ENCODE measurements at regions not wholly inside any gene's neighbourhood (a gene's known extent, or its start where the extent isn't known, plus 50 kb on each side); places are given as distances from the start of the nearest gene placed in this dataset.

DNA sequence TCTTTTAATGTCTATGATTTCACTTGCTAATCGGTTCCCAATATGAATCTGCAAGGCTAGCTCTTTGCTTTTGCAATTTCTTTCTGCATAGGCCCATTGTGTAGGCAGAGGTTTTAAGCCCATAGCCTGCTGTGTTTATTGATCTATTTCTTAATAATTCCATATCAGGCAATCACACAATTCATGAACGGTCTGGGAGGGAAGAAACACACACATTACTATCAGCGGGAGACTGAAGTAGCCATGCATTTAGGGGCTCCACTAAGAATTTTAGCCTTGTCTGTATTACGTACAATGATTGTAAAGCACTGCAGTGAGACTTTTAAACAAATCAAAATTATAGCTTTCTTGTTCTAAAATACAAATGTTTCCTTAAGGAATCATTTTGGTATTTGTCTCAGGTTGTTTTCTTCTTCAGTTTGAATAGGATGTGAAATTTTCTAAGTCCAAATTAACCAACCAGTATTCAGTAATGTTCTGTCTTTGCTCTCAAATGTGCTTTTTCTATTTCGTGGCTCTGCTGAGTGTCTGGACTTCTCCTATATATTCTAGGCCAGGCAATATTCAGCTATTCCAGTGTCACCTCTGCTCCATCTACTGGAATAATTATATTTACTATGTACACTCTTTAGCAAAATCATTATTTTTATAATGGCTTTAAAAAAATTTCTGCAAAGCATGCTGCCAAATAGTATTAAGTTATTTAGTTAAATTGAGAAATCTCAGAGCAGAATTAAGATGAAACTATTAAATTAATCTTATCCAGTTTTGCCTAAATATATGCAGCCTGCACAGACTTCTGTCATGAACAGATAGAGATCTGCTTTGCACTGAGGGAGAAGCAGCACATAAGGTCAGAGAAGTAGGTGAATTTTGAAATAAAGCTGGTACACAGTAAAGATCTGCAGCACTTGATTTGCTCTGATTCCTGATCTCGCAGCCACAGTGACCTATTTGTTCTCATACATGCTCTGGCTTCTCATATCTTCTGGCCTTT, 103.0 kb upstream of the NAALADL2 start:
- no peak overlapping the region for H3K4me3 ChIP-seq (ENCODE audit: low read depth in 1 of 3, low read length in 3 of 3)
- no peaks in the 10 kb centered on the region for H3K36me3 ChIP-seq (ENCODE audit: control insufficient read depth in 3 of 3, insufficient read depth in 2 of 3, low read depth in 1 of 3, low read length in 3 of 3)
- no peaks in the 10 kb centered on the region for H3K27me3 ChIP-seq (ENCODE audit: control insufficient read depth in 3 of 3, insufficient read depth in 3 of 3, low read length in 3 of 3)
- no peak for FAIRE-seq
- DNase-seq: no peak
- WGBS, 3 donors: 82 to 83% (median 82%) methylated on average over 6 of the region's 6 CpGs
- H3K27ac ChIP-seq (ENCODE audit: low read depth in 1 of 3, low read length in 2 of 3): no peak overlapping the region
- peaks cover 0 to 5% of the 10 kb centered on the region in 2 donors for H3K9me3 ChIP-seq (ENCODE audit: control insufficient read depth in 2 of 2, insufficient read depth in 1 of 2, low read depth in 1 of 2, low read length in 1 of 2)
- H3K4me1 ChIP-seq (ENCODE audit: control insufficient read depth in 3 of 3, insufficient read depth in 2 of 3, low read depth in 1 of 3, low read length in 2 of 3): no peaks in the 10 kb centered on the region

DNA sequence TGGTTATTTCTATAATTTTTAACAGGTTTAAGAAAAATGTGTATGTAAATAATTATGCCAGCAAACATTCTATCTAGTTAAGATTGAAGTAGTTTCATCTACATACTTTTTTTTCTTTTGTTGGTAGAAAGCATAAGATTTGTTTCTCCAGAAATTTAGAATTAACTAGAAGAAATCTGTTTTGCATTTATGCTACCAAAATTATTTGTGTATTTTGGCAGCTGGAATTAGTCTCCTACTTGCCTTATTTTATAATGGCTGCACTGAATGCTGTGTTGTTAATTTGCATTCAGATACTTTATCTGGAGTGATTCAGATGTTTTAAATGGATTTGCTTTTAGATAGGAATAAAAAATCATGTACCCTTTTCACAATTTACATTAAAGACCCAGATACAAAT, 100.2 kb upstream of the NAALADL2 start:
- Histone ChIP-seq H3K27ac (ENCODE audit: low read depth in 1 of 3, low read length in 2 of 3) (no peak overlapping the region), H3K4me1 (ENCODE audit: control insufficient read depth in 3 of 3, insufficient read depth in 2 of 3, low read depth in 1 of 3, low read length in 2 of 3) (no peaks in the 10 kb centered on the region), H3K36me3 (ENCODE audit: control insufficient read depth in 3 of 3, insufficient read depth in 2 of 3, low read depth in 1 of 3, low read length in 3 of 3) (no peaks in the 10 kb centered on the region), H3K4me3 (ENCODE audit: low read depth in 1 of 3, low read length in 3 of 3) (no peak overlapping the region), H3K27me3 (ENCODE audit: control insufficient read depth in 3 of 3, insufficient read depth in 3 of 3, low read length in 3 of 3) (no peaks in the 10 kb centered on the region), H3K9me3 (ENCODE audit: control insufficient read depth in 2 of 2, insufficient read depth in 1 of 2, low read depth in 1 of 2, low read length in 1 of 2) (no peaks in the 10 kb centered on the region)
- no peak for FAIRE-seq
- DNase-seq: no peak

DNA sequence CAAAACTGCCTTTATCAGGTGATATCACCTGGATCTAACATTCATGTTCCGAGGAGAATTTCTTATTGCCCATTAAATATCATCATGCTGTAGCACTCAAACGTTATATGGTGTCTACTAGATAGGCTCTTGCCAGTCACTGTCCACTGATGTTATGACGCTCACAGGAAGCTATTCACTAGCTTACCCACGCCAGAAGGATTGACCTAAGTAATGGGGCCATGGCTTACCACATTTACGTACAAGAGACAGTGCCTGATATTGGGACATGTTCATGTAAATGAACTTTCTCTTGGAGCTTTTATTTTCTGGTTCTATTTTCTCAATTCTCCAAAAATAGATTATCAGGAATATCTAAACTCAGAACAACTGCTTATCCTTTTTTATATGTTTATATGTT, 91.7 kb upstream of the NAALADL2 start:
- Histone ChIP-seq H3K27ac (ENCODE audit: low read depth in 1 of 3, low read length in 2 of 3) (no peak overlapping the region), H3K9me3 (ENCODE audit: control insufficient read depth in 2 of 2, insufficient read depth in 1 of 2, low read depth in 1 of 2, low read length in 1 of 2) (no peaks in the 10 kb centered on the region), H3K36me3 (ENCODE audit: control insufficient read depth in 3 of 3, insufficient read depth in 2 of 3, low read depth in 1 of 3, low read length in 3 of 3) (no peaks in the 10 kb centered on the region), H3K4me3 (ENCODE audit: low read depth in 1 of 3, low read length in 3 of 3) (no peak overlapping the region), H3K27me3 (ENCODE audit: control insufficient read depth in 3 of 3, insufficient read depth in 3 of 3, low read length in 3 of 3) (no peaks in the 10 kb centered on the region), H3K4me1 (ENCODE audit: control insufficient read depth in 3 of 3, insufficient read depth in 2 of 3, low read depth in 1 of 3, low read length in 2 of 3) (no peaks in the 10 kb centered on the region)
- 65 to 85% (median 69%) methylated on average over 5 of the region's 5 CpGs for WGBS, 3 donors
- peak; percentile 61 for FAIRE-seq
- no peak for DNase-seq

DNA sequence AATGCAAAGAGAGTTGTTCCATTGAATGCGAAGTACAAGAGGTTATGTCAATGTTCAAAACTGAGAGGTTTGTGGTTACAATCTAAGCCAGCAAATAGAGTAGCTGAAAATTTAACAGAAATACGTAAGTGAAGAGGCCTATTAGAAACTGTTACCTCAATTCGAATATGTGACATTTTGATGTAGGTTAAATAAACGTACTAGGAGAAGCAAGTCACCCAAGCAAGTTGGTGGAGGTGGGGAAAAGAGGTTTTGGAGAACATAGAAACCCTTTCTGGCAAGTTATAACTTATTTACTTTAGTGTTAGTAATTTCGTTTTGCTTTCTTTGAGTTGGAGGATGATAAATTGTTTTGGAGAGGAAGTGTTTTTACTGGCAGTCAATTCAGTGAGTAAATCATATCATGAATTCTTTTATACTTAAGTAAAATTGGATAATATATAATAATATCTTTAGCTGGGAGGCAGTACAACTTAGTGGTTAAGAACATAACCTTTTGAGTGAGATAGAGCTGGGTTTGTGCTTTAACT, 91.2 kb upstream of the NAALADL2 start:
- H3K27ac ChIP-seq (ENCODE audit: low read depth in 1 of 3, low read length in 2 of 3): no peak overlapping the region
- FAIRE-seq (no peak), DNase-seq (no peak)
- no peak overlapping the region for H3K4me3 ChIP-seq (ENCODE audit: low read depth in 1 of 3, low read length in 3 of 3)
- H3K27me3 ChIP-seq (ENCODE audit: control insufficient read depth in 3 of 3, insufficient read depth in 3 of 3, low read length in 3 of 3): no peaks in the 10 kb centered on the region
- H3K9me3 ChIP-seq (ENCODE audit: control insufficient read depth in 2 of 2, insufficient read depth in 1 of 2, low read depth in 1 of 2, low read length in 1 of 2): no peaks in the 10 kb centered on the region
- H3K4me1 ChIP-seq (ENCODE audit: control insufficient read depth in 3 of 3, insufficient read depth in 2 of 3, low read depth in 1 of 3, low read length in 2 of 3): no peaks in the 10 kb centered on the region
- no peaks in the 10 kb centered on the region for H3K36me3 ChIP-seq (ENCODE audit: control insufficient read depth in 3 of 3, insufficient read depth in 2 of 3, low read depth in 1 of 3, low read length in 3 of 3)
- WGBS, 3 donors: 58 to 78% (median 66%) methylated on average over 5 of the region's 5 CpGs

DNA sequence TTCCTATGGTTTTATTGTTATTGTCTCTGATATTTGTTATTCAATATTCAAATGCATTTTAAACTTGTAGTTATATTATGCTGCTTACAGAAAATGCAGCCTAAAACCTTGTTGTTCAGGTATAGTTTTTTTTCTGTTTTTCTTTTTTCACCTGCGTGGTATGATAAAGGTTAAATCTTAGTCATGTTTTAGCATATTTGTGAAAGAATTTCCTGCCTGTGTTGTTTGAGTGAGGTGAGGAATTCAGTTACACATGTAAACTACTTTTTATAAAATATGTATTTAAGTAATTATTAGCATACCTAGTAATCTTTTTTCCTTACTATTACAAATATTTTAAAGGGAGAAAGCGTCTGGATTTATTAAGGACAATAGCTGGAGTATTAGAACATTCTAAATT, 90.0 kb upstream of the NAALADL2 start:
- H3K27ac ChIP-seq (ENCODE audit: low read depth in 1 of 3, low read length in 2 of 3): no peak overlapping the region
- no peaks in the 10 kb centered on the region for H3K27me3 ChIP-seq (ENCODE audit: control insufficient read depth in 3 of 3, insufficient read depth in 3 of 3, low read length in 3 of 3)
- no peak overlapping the region for H3K4me3 ChIP-seq (ENCODE audit: low read depth in 1 of 3, low read length in 3 of 3)
- no peaks in the 10 kb centered on the region for H3K36me3 ChIP-seq (ENCODE audit: control insufficient read depth in 3 of 3, insufficient read depth in 2 of 3, low read depth in 1 of 3, low read length in 3 of 3)
- FAIRE-seq (peak; percentile 36), DNase-seq (no peak)
- no peaks in the 10 kb centered on the region for H3K9me3 ChIP-seq (ENCODE audit: control insufficient read depth in 2 of 2, insufficient read depth in 1 of 2, low read depth in 1 of 2, low read length in 1 of 2)
- H3K4me1 ChIP-seq (ENCODE audit: control insufficient read depth in 3 of 3, insufficient read depth in 2 of 3, low read depth in 1 of 3, low read length in 2 of 3): no peaks in the 10 kb centered on the region
- 91 to 95% (median 93%) methylated on average over 2 of the region's 2 CpGs for WGBS, 3 donors

DNA sequence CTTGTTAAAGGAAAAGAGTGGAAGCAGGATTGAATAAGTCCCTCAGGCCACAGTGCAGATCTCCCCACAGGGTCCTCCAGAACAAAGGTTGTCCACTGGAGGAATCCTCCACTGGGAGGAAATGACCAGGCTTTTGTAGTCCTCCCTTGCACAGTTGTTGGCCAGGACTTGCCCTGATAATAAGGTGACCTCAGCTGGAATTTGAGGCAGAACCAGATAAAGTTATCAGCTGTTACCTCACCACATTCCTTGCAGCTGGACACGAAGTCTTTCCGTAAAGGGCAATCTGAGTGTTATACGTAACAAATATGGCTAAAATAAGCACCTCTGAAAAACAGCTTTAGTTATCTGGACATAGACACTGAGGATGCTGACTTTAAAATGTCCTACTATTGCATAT, 83.5 kb upstream of the NAALADL2 start:
- Histone ChIP-seq H3K27me3 (ENCODE audit: control insufficient read depth in 3 of 3, insufficient read depth in 3 of 3, low read length in 3 of 3) (no peaks in the 10 kb centered on the region), H3K4me1 (ENCODE audit: control insufficient read depth in 3 of 3, insufficient read depth in 2 of 3, low read depth in 1 of 3, low read length in 2 of 3) (no peaks in the 10 kb centered on the region), H3K9me3 (ENCODE audit: control insufficient read depth in 2 of 2, insufficient read depth in 1 of 2, low read depth in 1 of 2, low read length in 1 of 2) (no peaks in the 10 kb centered on the region), H3K27ac (ENCODE audit: low read depth in 1 of 3, low read length in 2 of 3) (no peak overlapping the region), H3K36me3 (ENCODE audit: control insufficient read depth in 3 of 3, insufficient read depth in 2 of 3, low read depth in 1 of 3, low read length in 3 of 3) (no peaks in the 10 kb centered on the region), H3K4me3 (ENCODE audit: low read depth in 1 of 3, low read length in 3 of 3) (no peak overlapping the region)
- DNase-seq (peak in 1 of 2 donors; percentile 16), FAIRE-seq (no peak)
- WGBS, 3 donors: 75 to 86% (median 85%) methylated on average over 3 of the region's 3 CpGs

DNA sequence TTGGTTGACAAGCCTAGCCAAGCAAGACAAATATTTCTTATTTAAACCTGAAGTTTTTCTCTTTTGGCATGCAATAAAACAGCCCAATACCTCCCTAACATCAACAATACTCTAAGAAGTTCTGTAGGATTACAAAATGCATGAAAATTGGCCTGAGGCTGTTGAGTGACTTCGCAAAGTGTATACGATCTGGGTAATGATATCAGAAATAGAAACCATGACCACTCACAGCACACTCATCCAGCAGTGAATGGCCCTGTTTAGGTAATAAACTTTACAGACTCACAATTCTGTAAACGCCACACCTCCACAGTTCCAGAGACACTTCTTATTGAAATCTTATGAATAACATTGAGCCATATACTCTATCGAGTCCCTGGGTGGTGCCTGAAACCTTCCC, 83.0 kb upstream of the NAALADL2 start:
- Histone ChIP-seq H3K36me3 (ENCODE audit: control insufficient read depth in 3 of 3, insufficient read depth in 2 of 3, low read depth in 1 of 3, low read length in 3 of 3) (no peaks in the 10 kb centered on the region), H3K4me3 (ENCODE audit: low read depth in 1 of 3, low read length in 3 of 3) (no peak overlapping the region), H3K4me1 (ENCODE audit: control insufficient read depth in 3 of 3, insufficient read depth in 2 of 3, low read depth in 1 of 3, low read length in 2 of 3) (no peaks in the 10 kb centered on the region), H3K9me3 (ENCODE audit: control insufficient read depth in 2 of 2, insufficient read depth in 1 of 2, low read depth in 1 of 2, low read length in 1 of 2) (no peaks in the 10 kb centered on the region), H3K27ac (ENCODE audit: low read depth in 1 of 3, low read length in 2 of 3) (no peak overlapping the region), H3K27me3 (ENCODE audit: control insufficient read depth in 3 of 3, insufficient read depth in 3 of 3, low read length in 3 of 3) (no peaks in the 10 kb centered on the region)
- FAIRE-seq (no peak), DNase-seq (no peak)
- 71 to 92% (median 84%) methylated on average over 4 of the region's 4 CpGs for WGBS, 3 donors

DNA sequence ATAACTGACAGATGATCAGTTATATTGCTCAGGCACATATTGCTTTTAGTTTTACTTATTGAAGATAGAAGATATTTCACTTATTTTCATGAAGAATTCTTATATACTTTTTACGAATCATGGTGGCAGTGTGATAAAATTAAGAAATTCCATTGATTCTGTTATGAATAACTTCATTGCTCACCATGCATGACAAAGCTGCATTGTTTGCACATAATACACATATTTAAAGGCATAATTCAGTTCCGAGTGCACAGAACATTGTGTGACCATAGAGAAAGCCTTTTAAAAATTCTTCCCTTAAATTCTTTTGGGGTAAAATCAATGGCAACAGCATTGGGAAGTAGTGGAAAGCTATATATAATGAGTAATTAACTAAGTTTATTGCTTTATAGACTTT, 82.5 kb upstream of the NAALADL2 start:
- no peak for FAIRE-seq
- no peak for DNase-seq
- H3K27me3 ChIP-seq (ENCODE audit: control insufficient read depth in 3 of 3, insufficient read depth in 3 of 3, low read length in 3 of 3): no peaks in the 10 kb centered on the region
- no peaks in the 10 kb centered on the region for H3K36me3 ChIP-seq (ENCODE audit: control insufficient read depth in 3 of 3, insufficient read depth in 2 of 3, low read depth in 1 of 3, low read length in 3 of 3)
- H3K27ac ChIP-seq (ENCODE audit: low read depth in 1 of 3, low read length in 2 of 3): no peak overlapping the region
- H3K9me3 ChIP-seq (ENCODE audit: control insufficient read depth in 2 of 2, insufficient read depth in 1 of 2, low read depth in 1 of 2, low read length in 1 of 2): no peaks in the 10 kb centered on the region
- no peak overlapping the region for H3K4me3 ChIP-seq (ENCODE audit: low read depth in 1 of 3, low read length in 3 of 3)
- no peaks in the 10 kb centered on the region for H3K4me1 ChIP-seq (ENCODE audit: control insufficient read depth in 3 of 3, insufficient read depth in 2 of 3, low read depth in 1 of 3, low read length in 2 of 3)
- 82 to 89% (median 83%) methylated on average over 2 of the region's 2 CpGs for WGBS, 3 donors

DNA sequence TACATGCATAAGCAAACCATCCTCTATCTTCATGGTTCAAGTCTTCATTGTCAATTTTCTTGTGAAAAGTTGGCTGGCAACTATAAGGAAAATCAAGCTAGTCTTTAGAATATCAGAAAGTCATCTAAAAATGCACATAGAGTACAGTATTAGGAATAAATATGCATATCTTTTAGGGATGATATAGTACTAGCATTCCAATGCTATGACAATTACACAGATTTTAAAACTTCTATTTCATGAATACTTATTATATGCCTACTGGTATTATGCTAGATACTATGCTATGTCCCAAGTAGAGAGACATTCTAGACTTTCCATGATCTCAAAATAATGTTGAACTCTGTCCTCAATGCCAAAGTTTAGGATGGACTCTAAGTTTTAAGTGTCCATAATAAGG, 81.3 kb upstream of the NAALADL2 start:
- H3K36me3 ChIP-seq (ENCODE audit: control insufficient read depth in 3 of 3, insufficient read depth in 2 of 3, low read depth in 1 of 3, low read length in 3 of 3): no peaks in the 10 kb centered on the region
- DNase-seq (no peak), FAIRE-seq (no peak)
- no peaks in the 10 kb centered on the region for H3K27me3 ChIP-seq (ENCODE audit: control insufficient read depth in 3 of 3, insufficient read depth in 3 of 3, low read length in 3 of 3)
- H3K4me1 ChIP-seq (ENCODE audit: control insufficient read depth in 3 of 3, insufficient read depth in 2 of 3, low read depth in 1 of 3, low read length in 2 of 3): no peaks in the 10 kb centered on the region
- no peaks in the 10 kb centered on the region for H3K9me3 ChIP-seq (ENCODE audit: control insufficient read depth in 2 of 2, insufficient read depth in 1 of 2, low read depth in 1 of 2, low read length in 1 of 2)
- no peak overlapping the region for H3K27ac ChIP-seq (ENCODE audit: low read depth in 1 of 3, low read length in 2 of 3)
- no peak overlapping the region for H3K4me3 ChIP-seq (ENCODE audit: low read depth in 1 of 3, low read length in 3 of 3)
